Embryonic facial prominence (tissue), 1 donor: ENCODE measurements at regions not wholly inside any gene's neighbourhood (a gene's known extent, or its start where the extent isn't known, plus 50 kb on each side); places are given as distances from the start of the nearest gene placed in this dataset.
"Not testable (repeated sequence)": the region's sequence is repeated elsewhere in the genome, so short reads cannot be mapped to it uniquely, and the experiment has no call there.

Source experiments
- DNase-seq: peaks from one replicate; pipeline ENCODE4 v3.0.0-alpha.2; 2016; ENCODE audit errors: extremely low spot score

DNA sequence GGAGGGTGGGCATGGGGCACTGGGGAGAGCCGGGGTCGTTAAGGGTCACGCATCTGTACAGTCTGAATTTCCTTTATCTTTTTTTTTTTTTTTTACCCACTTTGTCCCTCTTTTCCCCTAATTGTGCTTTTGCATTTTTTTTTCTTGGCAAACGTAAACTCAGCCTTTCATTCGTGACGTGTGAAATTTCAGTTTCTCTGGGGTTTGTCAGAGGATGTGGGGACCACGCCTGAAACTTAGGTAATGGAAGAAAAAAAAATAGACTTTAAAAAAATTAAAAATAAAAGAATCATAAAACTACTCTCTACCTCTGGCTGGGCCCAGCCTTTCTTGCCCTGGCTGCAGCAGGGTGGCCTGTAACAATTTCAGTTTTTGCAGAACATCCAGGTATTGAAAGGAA, 68.3 kb upstream of the ZNF658 start:
- not testable (repeated sequence) for DNase-seq

DNA sequence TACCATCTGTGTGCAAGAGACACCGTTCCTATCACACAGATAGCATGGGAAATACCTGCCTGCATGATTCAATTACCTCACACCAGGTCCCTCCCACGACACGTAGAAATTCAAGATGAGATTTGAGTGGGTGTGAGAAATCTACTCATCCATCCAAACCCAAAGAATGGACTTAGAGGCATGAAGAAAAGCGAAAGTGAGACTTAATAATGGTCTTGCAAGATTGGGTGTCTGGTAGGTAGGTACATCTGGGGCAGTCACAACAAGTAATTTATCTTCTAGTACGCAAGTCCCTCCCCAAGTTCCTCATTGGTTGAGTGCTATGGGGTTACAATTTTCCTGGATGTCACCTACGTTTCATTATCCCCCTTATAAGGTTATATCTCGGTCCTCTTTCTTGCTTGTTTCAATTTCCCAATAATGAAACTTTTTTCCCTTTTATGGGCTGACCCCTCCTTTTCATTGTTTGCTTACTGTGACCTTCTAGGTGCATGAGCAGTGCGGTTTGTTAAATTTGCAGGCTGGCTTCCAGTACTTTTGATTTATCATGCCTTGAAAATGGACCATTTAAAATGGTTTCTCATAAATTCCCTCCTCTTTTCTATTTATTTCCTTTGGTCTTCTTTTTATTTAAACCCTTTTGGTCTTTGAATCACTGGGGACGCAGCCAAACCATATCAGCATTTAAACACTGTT, 63.1 kb upstream of the ZNF658 start:
- not testable (repeated sequence) for DNase-seq
